NOMO-1 treated with DMSO at 0.1 percent for 48 hours (cell line): ENCODE measurements at regions not wholly inside any gene's neighbourhood (a gene's known extent, or its start where the extent isn't known, plus 50 kb on each side); places are given as distances from the start of the nearest gene placed in this dataset.

Experiments
- DNase-seq: peaks from one replicate; lab custom pipeline; 2025; ENCODE audit not compliant: unreplicated experiment; lab: John Stamatoyannopoulos, UW

DNA sequence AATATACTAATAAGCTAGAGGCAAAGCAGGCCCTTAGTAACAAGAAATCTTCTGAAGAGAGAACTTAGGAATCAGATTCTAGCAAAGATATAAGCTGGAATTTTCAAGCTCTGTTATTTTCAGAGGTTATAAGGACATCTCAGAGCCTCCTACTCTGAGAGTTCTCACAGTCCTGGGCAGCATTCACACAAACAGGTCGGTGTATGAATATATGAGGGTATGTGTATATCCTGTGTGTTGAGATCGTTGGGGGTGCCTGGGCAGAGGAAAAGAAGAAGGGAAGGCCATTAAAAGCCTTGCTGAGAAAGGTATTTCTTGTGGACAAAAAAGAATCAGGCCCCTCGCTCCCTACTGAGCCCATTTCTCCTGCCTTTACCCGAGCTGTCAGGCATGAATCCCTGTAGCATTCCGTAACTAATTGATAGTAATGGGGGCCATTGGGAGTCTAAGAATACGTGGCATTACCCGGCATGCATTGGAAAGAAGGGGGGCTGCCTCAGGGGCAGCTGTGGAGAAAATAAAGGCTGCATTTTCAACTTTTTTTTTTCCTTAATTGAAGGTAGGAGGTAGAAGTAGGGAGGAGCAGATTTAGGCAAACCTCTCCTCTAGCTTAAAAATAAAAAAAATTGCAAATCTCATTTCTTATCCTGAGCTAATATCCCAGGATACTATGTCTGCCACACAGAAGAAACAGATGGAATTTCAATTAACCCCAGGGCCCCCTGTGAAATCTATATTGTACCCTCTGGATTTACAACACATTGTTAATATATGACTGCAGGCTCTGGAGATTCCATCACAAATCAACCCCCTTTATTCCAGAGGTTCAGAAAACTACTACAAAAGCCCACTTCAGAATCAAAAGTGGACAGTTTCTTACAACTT lies 103.8 kb downstream of the GTPBP8 start:
- no peak for DNase-seq

GRCh38 chr3:113096188-113096892 lies 105.6 kb downstream of the GTPBP8 start:
- DNase-seq = no peak

GRCh38 chr3:113097960-113098447 lies 107.2 kb downstream of the GTPBP8 start:
- no peak for DNase-seq

DNA sequence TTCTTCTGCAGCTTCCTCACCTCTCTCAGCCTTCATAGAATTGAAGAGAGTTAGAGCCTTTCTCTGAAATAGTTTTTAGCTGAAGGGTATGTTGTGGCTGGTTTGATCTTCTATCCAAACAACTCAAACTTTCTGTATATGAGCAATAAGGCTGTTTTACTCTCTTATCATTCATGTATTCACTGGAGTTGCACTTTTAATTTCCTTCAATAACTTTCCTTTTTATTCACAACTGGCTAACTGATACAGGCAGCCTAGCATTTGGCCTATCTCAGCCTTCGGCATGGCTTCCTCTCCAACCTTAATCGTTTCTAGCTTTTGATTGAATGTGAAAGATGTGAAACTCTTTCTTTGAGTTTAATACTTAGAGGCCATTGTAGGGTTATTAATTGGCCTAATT lies 109.3 kb downstream of the GTPBP8 start:
- no peak for DNase-seq

GRCh38 chr3:113103588-113103987 lies 107.8 kb upstream of the BOC start:
- DNase-seq = peak; percentile 72

- DNase-seq = no peak
Measured at GRCh38 chr3:113104357-113105092, 106.8 kb upstream of the BOC start.

DNA sequence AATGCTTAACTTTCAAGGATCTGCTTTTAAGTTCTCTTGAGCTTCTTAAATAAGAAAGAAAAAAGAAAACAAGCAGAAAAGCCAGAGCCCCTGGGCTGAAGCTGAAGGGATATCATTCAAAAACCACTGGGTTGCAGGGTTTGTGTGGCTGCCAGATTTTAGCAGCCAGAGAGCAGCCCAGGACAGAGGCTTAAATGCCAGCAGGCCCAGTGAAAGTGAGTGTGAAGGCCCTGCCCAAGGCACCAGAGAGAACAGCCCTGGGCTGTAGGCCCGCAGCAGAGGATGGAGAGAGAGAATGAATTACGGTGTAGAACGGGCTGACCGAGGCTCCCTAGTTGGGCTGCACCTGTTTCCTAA lies 106.3 kb upstream of the BOC start:
- no peak for DNase-seq

GRCh38 chr3:113105966-113106660 lies 105.2 kb upstream of the BOC start:
- DNase-seq = no peak

- DNase-seq = no peak
Measured at GRCh38 chr3:113110267-113110666, 101.1 kb upstream of the BOC start.

DNA sequence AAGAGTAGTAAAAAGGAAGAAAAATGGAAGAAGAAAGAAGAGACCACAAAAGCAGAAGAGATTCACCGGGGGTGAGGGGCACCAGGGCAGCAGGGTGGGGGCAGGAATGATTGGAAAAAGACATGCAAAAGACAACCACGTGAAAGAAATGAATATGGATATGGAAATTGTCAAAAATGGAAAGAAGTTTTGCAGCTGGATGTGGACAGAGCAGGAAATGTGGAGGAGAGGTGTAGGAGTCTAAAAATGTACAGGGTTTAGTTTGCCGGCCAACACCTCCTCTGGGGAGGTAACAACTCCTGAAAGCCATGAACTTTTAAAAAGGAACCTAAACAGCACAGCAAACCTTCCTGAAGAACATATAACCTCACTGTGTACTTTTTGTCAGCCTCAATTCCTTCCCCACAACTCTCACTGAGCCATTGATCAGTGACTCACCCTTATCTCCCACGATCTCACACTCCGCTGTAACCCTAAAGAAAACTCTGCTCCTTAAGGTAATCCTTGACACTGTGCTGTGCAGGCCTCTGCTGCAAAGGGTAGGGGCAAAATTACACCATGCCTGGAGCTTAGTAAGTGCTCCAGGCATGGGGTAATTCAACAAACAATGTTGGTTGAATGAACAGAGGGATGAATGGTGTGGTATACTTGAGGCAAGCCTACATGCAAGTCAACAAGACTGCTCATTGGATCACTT lies 100.2 kb upstream of the BOC start:
- DNase-seq = no peak

DNA sequence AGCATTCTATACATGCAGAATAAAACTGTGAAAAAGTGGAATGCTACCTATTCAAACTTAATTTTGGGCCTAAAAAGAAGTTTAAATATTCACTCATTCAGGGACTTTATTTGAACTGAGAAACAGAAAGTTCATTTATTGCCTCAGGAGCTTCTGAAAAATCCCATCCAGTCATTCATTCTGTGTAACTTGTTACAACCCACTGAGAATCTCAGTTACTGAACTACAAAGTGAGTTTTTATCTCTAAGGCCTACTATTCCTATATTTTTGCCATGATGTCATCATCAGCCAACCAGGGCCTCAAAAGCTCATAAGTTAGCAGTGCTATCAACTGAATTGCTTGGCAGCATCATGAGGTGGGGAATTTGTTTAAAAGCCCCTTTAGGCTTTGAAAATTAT lies 98.0 kb upstream of the BOC start:
- DNase-seq = no peak

DNA sequence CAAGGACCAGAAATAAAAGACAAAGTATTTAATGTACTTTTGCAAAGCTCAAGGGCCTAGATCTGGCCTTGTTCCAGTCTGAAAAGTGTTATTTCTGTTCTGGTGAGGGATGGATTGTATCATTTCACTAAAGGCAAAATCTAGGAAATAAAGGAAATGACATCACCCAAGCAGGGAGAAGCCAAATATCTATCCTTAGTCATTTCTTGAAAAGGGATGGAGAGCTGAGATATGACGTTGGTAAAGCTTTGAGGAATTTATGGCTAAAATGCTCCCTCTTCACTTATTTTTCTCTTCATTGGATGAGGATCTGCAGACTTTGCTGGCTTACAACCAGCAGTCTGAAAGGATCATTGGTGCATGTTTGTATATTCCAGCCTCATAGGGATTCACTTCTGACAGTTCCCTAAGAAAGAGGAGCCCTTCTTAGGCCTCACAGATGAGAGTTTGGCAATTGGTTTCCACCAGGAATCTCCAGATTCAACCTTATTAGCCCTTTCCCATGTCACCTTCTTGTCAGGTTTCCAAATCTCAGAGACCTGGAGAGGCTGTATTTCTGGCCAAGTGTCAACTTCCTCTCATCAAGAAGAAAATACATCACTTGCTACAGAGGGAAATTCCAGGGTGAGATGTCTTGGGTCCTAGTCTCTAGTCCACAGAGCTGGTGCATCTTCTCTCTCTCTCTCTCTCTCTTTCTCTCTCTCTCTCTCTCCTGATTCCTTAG lies 93.7 kb upstream of the BOC start:
- DNase-seq = no peak

DNA sequence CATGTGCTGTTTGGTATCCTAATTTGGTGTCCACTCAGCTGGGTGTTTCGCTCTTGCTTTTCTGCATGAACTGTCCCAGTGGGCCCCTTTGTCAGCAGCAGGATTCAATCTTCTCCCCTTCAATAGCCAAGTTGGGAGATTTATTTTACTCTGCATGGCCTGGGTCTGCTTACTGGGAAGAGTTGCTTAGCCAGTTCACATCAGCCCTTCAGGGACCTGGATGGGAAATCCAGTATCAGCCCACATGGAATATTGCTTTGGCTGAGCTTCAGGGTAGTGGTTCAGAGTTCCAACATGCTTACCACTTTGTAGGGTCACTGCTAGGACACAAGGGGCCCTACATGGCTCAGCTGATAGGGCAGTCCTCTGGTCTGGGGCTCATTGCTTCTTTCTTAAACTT lies 93.0 kb upstream of the BOC start:
- no peak for DNase-seq

DNA sequence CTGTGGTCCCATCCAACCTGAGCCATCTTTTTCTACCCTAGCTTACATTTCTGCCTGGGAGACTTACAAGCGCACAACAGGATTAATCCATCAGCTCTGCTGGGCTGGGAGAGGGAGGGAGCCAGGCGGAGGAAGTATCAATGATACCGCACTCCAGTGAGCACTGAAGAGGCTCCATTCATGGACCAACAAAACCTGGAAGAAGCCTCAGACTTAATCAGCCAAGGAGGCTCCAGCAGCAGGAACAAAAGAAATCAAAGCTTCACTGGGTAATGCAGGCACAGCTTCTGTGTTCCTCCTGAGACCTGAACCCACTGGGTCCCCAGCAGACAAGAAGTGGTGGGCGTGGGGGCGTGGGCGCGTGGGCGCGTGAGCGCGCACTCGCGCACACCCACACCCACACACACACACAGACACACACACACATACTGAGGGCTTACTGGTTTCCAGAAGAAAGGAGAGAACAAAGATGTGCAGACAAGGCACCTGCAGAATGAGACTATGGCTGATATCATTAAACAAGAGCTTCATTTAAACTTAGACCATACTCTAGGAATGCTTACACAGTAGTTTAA lies 87.0 kb upstream of the BOC start:
- no peak for DNase-seq

DNA sequence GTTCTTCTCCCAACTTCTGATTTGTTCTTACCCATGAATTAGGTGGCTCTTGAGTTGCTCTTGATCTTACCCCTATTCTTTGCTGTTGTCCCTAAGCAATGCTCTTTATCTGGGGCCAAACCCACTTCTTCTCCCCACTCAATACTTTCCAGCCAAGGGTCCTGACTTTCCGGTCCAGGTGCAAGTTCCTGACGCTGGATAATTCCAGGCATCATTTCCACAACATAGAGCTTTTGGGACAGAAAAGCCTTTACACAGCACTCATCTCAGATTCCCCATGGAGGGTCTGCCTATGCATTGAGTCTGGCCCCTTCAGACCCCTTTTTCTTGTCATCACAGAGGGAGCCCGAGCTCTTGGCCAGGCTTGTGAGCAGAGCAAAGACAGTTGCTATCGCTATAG lies 85.4 kb upstream of the BOC start:
- DNase-seq = no peak

GRCh38 chr3:113128386-113129015 lies 82.9 kb upstream of the BOC start:
- DNase-seq = no peak

- DNase-seq = no peak
Measured at GRCh38 chr3:113129168-113129567, 82.2 kb upstream of the BOC start.

GRCh38 chr3:113132571-113132996 lies 78.8 kb upstream of the BOC start:
- DNase-seq = no peak

DNA sequence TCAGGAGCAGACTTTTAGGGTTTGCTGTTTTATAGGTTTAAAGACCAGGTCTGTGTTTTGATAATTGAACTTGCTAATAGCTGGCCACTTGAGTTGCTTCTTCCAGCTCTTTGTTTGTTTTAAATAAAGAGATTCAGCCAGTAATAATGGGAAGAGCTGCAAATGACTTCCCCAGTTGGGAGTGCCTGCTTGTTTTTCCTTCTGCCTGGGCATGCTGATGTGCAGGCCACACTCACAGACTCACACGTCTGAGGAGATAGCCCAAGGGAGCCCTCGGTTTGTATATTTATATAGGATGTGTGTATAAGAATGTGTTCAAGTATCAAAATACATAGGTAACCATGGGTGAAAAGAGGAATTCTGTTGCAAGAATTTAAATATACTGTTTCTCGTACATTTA lies 78.2 kb upstream of the BOC start:
- DNase-seq = no peak
